BJ (cell line): ENCODE measurements at regions not wholly inside any gene's neighbourhood (a gene's known extent, or its start where the extent isn't known, plus 50 kb on each side); places are given as distances from the start of the nearest gene placed in this dataset.
A peak's percentile ranks its signal among the peaks of the same experiment; 100 is the strongest.

ENCODE experiments used
- CTCF ChIA-PET: fragments of 350-600 bp; formaldehyde crosslinking; extraction: SDS; loops from one replicate; lab custom pipeline; 2021; ENCODE audit warnings: antibody characterized with exemption, inconsistent platforms; lab: Yijun Ruan, JAX
- POLR2A ChIA-PET: fragments of 300-600 bp; sonication (Branson Sonifier 250); formaldehyde crosslinking; extraction: SDS; loops from one replicate; lab custom pipeline; 2021; ENCODE audit warnings: antibody characterized with exemption; lab: Charles Lee
- DNase-seq: peaks from one replicate; pipeline ENCODE4 v3.0.0-alpha.2; 2011; ENCODE audit warnings: low read depth
- H3K27me3 ChIP-seq: 2 replicates; pipeline ENCODE4 v1.6.0; 2011; ENCODE audit warnings: low read length; ENCODE audit not compliant: control insufficient read depth, insufficient read depth
- H3K36me3 ChIP-seq: 2 replicates; pipeline ENCODE4 v1.5.1; 2011; ENCODE audit warnings: low read length; ENCODE audit not compliant: control insufficient read depth, insufficient read depth
- H3K4me3 ChIP-seq: 2 replicates; pipeline ENCODE4 v1.5.1; 2011; ENCODE audit warnings: low read depth, mild to moderate bottlenecking, control low read depth, low read length
- CTCF ChIP-seq: IDR thresholded peaks from 2 replicates; pipeline ENCODE4 v1.5.1; 2011; ENCODE audit warnings: low read depth, mild to moderate bottlenecking, control low read depth, inconsistent platforms, low read length, moderate library complexity; ENCODE audit not compliant: insufficient read depth

GRCh38 chr16:88301886-88302285 is 80.9 kb upstream of the ZNF469 start:
- no peak for TF ChIP-seq CTCF
- Histone ChIP-seq H3K27me3 (no peaks in the 10 kb centered on the region), H3K36me3 (no peaks in the 10 kb centered on the region), H3K4me3 (no peak overlapping the region)
- CTCF ChIA-PET = no interaction called here
- DNase-seq = no peak
- POLR2A ChIA-PET = no interaction called here

- ChIA-PET POLR2A (no interaction called here), CTCF (interaction anchor here (1.9 kb wide), 1 partner anchor 15 kb away, joined by 4 read pairs; no protein-coding TSS in a partner anchor)
- no peak for DNase-seq
- TF ChIP-seq CTCF = no peak
- Histone ChIP-seq H3K4me3 (no peak overlapping the region), H3K27me3 (no peaks in the 10 kb centered on the region), H3K36me3 (no peaks in the 10 kb centered on the region)
Observed at GRCh38 chr16:88302666-88303065, 80.1 kb upstream of the ZNF469 start.

GRCh38 chr16:88303405-88303804 is 79.4 kb upstream of the ZNF469 start:
- H3K4me3 ChIP-seq = no peak overlapping the region
- H3K27me3 ChIP-seq = no peaks in the 10 kb centered on the region
- DNase-seq = no peak
- ChIA-PET POLR2A (no interaction called here), CTCF (interaction anchor here (1.3 to 1.9 kb wide), 2 partner anchors 16 to 109 kb away, joined by 4 read pairs; no protein-coding TSS in a partner anchor)
- TF ChIP-seq CTCF = no peak
- H3K36me3 ChIP-seq = no peaks in the 10 kb centered on the region

- H3K36me3 ChIP-seq = no peaks in the 10 kb centered on the region
- H3K4me3 ChIP-seq = no peak overlapping the region; the same call in 1 of the 2 replicates
- DNase-seq = peak; percentile 93
- H3K27me3 ChIP-seq = no peaks in the 10 kb centered on the region
- no peak for TF ChIP-seq CTCF
- ChIA-PET POLR2A (interaction anchor here (0.7 kb wide), 1 partner anchor 519 kb away, joined by 3 read pairs; no protein-coding TSS in a partner anchor), CTCF (interaction anchor here (1.3 to 1.9 kb wide), 2 partner anchors 17 to 109 kb away, joined by 4 read pairs; no protein-coding TSS in a partner anchor)
Observed at GRCh38 chr16:88303890-88304819, 78.6 kb upstream of the ZNF469 start.

GRCh38 chr16:88305176-88305575 is 77.6 kb upstream of the ZNF469 start:
- ChIA-PET POLR2A (no interaction called here), CTCF (no interaction called here)
- Histone ChIP-seq H3K4me3 (no peak overlapping the region), H3K27me3 (no peaks in the 10 kb centered on the region), H3K36me3 (no peaks in the 10 kb centered on the region)
- no peak for TF ChIP-seq CTCF
- DNase-seq = no peak
